Mucosa of rectum (tissue), 2 donors: ENCODE measurements at regions not wholly inside any gene's neighbourhood (a gene's known extent, or its start where the extent isn't known, plus 50 kb on each side); places are given as distances from the start of the nearest gene placed in this dataset.

Source experiments
- H3K27ac ChIP-seq, 2 donors: one replicate each; pipeline ENCODE4 v1.7.0; 2013; ENCODE audit warnings: inconsistent platforms in 2 of 2, low read depth in 2 of 2, low read length in 2 of 2
- H3K27me3 ChIP-seq, 2 donors: one replicate each; pipeline ENCODE4 v1.7.0; 2013; ENCODE audit warnings: low read length in 2 of 2; ENCODE audit not compliant: control insufficient read depth in 2 of 2, insufficient read depth in 2 of 2
- H3K36me3 ChIP-seq, 2 donors: one replicate each; pipeline ENCODE4 v1.7.0; 2013; ENCODE audit warnings: low read length in 2 of 2; ENCODE audit not compliant: control insufficient read depth in 2 of 2, insufficient read depth in 2 of 2
- H3K4me1 ChIP-seq, 2 donors: one replicate each; pipeline ENCODE4 v1.7.0; 2013; ENCODE audit warnings: low read length in 2 of 2, mild to moderate bottlenecking in 1 of 2; ENCODE audit not compliant: control insufficient read depth in 2 of 2, insufficient read depth in 2 of 2
- H3K4me3 ChIP-seq, 2 donors: one replicate each; pipeline ENCODE4 v1.7.0; 2013; ENCODE audit warnings: low read length in 2 of 2
- H3K9ac ChIP-seq, 2 donors: one replicate each; pipeline ENCODE4 v1.7.0; 2013; ENCODE audit warnings: low read length in 2 of 2, low read depth in 1 of 2, mild to moderate bottlenecking in 1 of 2
- H3K9me3 ChIP-seq, 2 donors: one replicate each; pipeline ENCODE4 v1.7.0; 2013; ENCODE audit warnings: low read length in 2 of 2; ENCODE audit not compliant: control insufficient read depth in 2 of 2
- donor health status: healthy.
- donor health status: Normal muscosa, but diverticular disease.

GRCh38 chr13:87736849-87737385, 65.7 kb downstream of the SLITRK5 start:
- H3K9ac ChIP-seq: no peak overlapping the region
- H3K27ac ChIP-seq: no peak overlapping the region
- no peaks in the 10 kb centered on the region for H3K4me1 ChIP-seq
- no peaks in the 10 kb centered on the region for H3K27me3 ChIP-seq
- no peaks in the 10 kb centered on the region for H3K9me3 ChIP-seq
- no peaks in the 10 kb centered on the region for H3K36me3 ChIP-seq
- H3K4me3 ChIP-seq: no peak overlapping the region

- Histone ChIP-seq H3K27me3 (no peaks in the 10 kb centered on the region), H3K4me3 (no peak overlapping the region), H3K4me1 (no peaks in the 10 kb centered on the region), H3K9me3 (no peaks in the 10 kb centered on the region), H3K36me3 (no peaks in the 10 kb centered on the region), H3K9ac (no peak overlapping the region), H3K27ac (no peak overlapping the region)
Observed at GRCh38 chr13:87754097-87754496, 82.9 kb downstream of the SLITRK5 start.

GRCh38 chr13:87769445-87769844, 98.3 kb downstream of the SLITRK5 start:
- Histone ChIP-seq H3K27ac (no peak overlapping the region), H3K27me3 (no peaks in the 10 kb centered on the region), H3K4me1 (no peaks in the 10 kb centered on the region), H3K36me3 (no peaks in the 10 kb centered on the region), H3K4me3 (no peak overlapping the region), H3K9ac (no peak overlapping the region), H3K9me3 (no peaks in the 10 kb centered on the region)

- Histone ChIP-seq H3K4me3 (no peak overlapping the region), H3K9ac (no peak overlapping the region), H3K27me3 (no peaks in the 10 kb centered on the region), H3K9me3 (no peaks in the 10 kb centered on the region), H3K27ac (no peak overlapping the region), H3K36me3 (no peaks in the 10 kb centered on the region), H3K4me1 (no peaks in the 10 kb centered on the region)
Observed at GRCh38 chr13:87777387-87777786, 106.2 kb downstream of the SLITRK5 start.

GRCh38 chr13:87778128-87778527, 107.0 kb downstream of the SLITRK5 start:
- H3K36me3 ChIP-seq: no peaks in the 10 kb centered on the region
- H3K4me1 ChIP-seq: no peaks in the 10 kb centered on the region
- no peak overlapping the region for H3K27ac ChIP-seq
- H3K9me3 ChIP-seq: no peaks in the 10 kb centered on the region
- no peaks in the 10 kb centered on the region for H3K27me3 ChIP-seq
- H3K4me3 ChIP-seq: no peak overlapping the region
- H3K9ac ChIP-seq: no peak overlapping the region

- no peak overlapping the region for H3K4me3 ChIP-seq
Observed at GRCh38 chr13:87779426-87779825, 108.3 kb downstream of the SLITRK5 start.

GRCh38 chr13:87783366-87783765, 112.2 kb downstream of the SLITRK5 start:
- Histone ChIP-seq H3K36me3 (no peaks in the 10 kb centered on the region), H3K4me3 (no peak overlapping the region), H3K4me1 (no peaks in the 10 kb centered on the region), H3K9me3 (no peaks in the 10 kb centered on the region), H3K27me3 (no peaks in the 10 kb centered on the region), H3K9ac (no peak overlapping the region), H3K27ac (no peak overlapping the region)

More at GRCh38 chr13:87779426-87779825, 108.3 kb downstream of the SLITRK5 start:
- no peak overlapping the region for H3K9ac ChIP-seq
- no peaks in the 10 kb centered on the region for H3K9me3 ChIP-seq
- H3K4me1 ChIP-seq: no peaks in the 10 kb centered on the region
- no peaks in the 10 kb centered on the region for H3K27me3 ChIP-seq
- no peaks in the 10 kb centered on the region for H3K36me3 ChIP-seq
- no peak overlapping the region for H3K27ac ChIP-seq

- Histone ChIP-seq H3K9me3 (no peaks in the 10 kb centered on the region), H3K36me3 (no peaks in the 10 kb centered on the region), H3K9ac (no peak overlapping the region), H3K27ac (no peak overlapping the region), H3K4me3 (no peak overlapping the region), H3K4me1 (no peaks in the 10 kb centered on the region), H3K27me3 (no peaks in the 10 kb centered on the region)
Observed at GRCh38 chr13:87788363-87788762, 117.2 kb downstream of the SLITRK5 start.

- no peaks in the 10 kb centered on the region for H3K36me3 ChIP-seq
- H3K9ac ChIP-seq: no peak overlapping the region
- no peaks in the 10 kb centered on the region for H3K27me3 ChIP-seq
- H3K9me3 ChIP-seq: no peaks in the 10 kb centered on the region
- H3K4me1 ChIP-seq: no peaks in the 10 kb centered on the region
- H3K27ac ChIP-seq: no peak overlapping the region
- no peak overlapping the region for H3K4me3 ChIP-seq
Observed at GRCh38 chr13:87792878-87793277, 121.7 kb downstream of the SLITRK5 start.

GRCh38 chr13:87798536-87798935, 127.4 kb downstream of the SLITRK5 start:
- Histone ChIP-seq H3K27ac (no peak overlapping the region), H3K9me3 (no peaks in the 10 kb centered on the region), H3K4me3 (no peak overlapping the region), H3K27me3 (no peaks in the 10 kb centered on the region), H3K36me3 (no peaks in the 10 kb centered on the region), H3K9ac (no peak overlapping the region), H3K4me1 (no peaks in the 10 kb centered on the region)

GRCh38 chr13:87810391-87810801, 139.2 kb downstream of the SLITRK5 start:
- Histone ChIP-seq H3K36me3 (no peaks in the 10 kb centered on the region), H3K4me3 (no peak overlapping the region), H3K27me3 (no peaks in the 10 kb centered on the region), H3K27ac (no peak overlapping the region), H3K4me1 (no peaks in the 10 kb centered on the region), H3K9ac (no peak overlapping the region), H3K9me3 (no peaks in the 10 kb centered on the region)
